Activated T-helper 17 cell treated with anti-CD3 and anti-CD28 coated beads, Interleukin-2, amount 50 U/mL, for 72 hours (primary cell): ENCODE measurements at regions not wholly inside any gene's neighbourhood (a gene's known extent, or its start where the extent isn't known, plus 50 kb on each side); places are given as distances from the start of the nearest gene placed in this dataset.

Source experiments
- ATAC-seq: fragments of 150-1000 bp; cut with Tn5 transposase; replicated peaks from 2 replicates; pipeline ENCODE4 v1.10.0; 2021; ENCODE audit warnings: mild to moderate bottlenecking, moderate library complexity
- H3K27ac Mint-ChIP-seq: one replicate; pipeline ENCODE4 v1.8.0; 2022; ENCODE audit warnings: mixed read lengths
- H3K27me3 Mint-ChIP-seq: one replicate; pipeline ENCODE4 v1.8.0; 2022; ENCODE audit warnings: mixed read lengths
- H3K36me3 Mint-ChIP-seq: one replicate; pipeline ENCODE4 v1.8.0; 2022; ENCODE audit warnings: low read depth, mild to moderate bottlenecking, mixed read lengths
- H3K4me1 Mint-ChIP-seq: one replicate; pipeline ENCODE4 v1.8.0; 2022; ENCODE audit warnings: mixed read lengths
- H3K4me3 Mint-ChIP-seq: one replicate; pipeline ENCODE4 v1.8.0; 2022; ENCODE audit warnings: mild to moderate bottlenecking, mixed read lengths
- H3K9me3 Mint-ChIP-seq: one replicate; pipeline ENCODE4 v1.8.0; 2022; ENCODE audit warnings: mixed read lengths

GRCh38 chr1:208455821-208456220 is 211.6 kb upstream of the PLXNA2 start:
- Mint-ChIP-seq H3K9me3 (no peaks in the 10 kb centered on the region), H3K4me3 (no peak overlapping the region), H3K27me3 (peaks cover 3% of the 10 kb centered on the region), H3K36me3 (no peaks in the 10 kb centered on the region), H3K27ac (no peak overlapping the region), H3K4me1 (no peaks in the 10 kb centered on the region)
- ATAC-seq: no peak

GRCh38 chr1:208456487-208456886 is 212.3 kb upstream of the PLXNA2 start:
- H3K4me1 Mint-ChIP-seq: no peaks in the 10 kb centered on the region
- ATAC-seq: no peak
- H3K36me3 Mint-ChIP-seq: no peaks in the 10 kb centered on the region
- no peaks in the 10 kb centered on the region for H3K9me3 Mint-ChIP-seq
- H3K4me3 Mint-ChIP-seq: no peak overlapping the region
- no peak overlapping the region for H3K27ac Mint-ChIP-seq
- H3K27me3 Mint-ChIP-seq: peaks cover 3% of the 10 kb centered on the region

- H3K9me3 Mint-ChIP-seq: no peaks in the 10 kb centered on the region
- no peak overlapping the region for H3K4me3 Mint-ChIP-seq
- no peaks in the 10 kb centered on the region for H3K4me1 Mint-ChIP-seq
- peaks cover 6% of the 10 kb centered on the region for H3K27me3 Mint-ChIP-seq
- ATAC-seq: no peak
- no peaks in the 10 kb centered on the region for H3K36me3 Mint-ChIP-seq
- H3K27ac Mint-ChIP-seq: no peak overlapping the region
Measured at GRCh38 chr1:208460823-208461222, 216.6 kb upstream of the PLXNA2 start.

- Mint-ChIP-seq H3K4me1 (no peaks in the 10 kb centered on the region), H3K27me3 (peaks cover 7% of the 10 kb centered on the region), H3K4me3 (no peak overlapping the region), H3K36me3 (no peaks in the 10 kb centered on the region), H3K27ac (no peak overlapping the region), H3K9me3 (no peaks in the 10 kb centered on the region)
- ATAC-seq: no peak
Measured at GRCh38 chr1:208461680-208462079, 217.5 kb upstream of the PLXNA2 start.

GRCh38 chr1:208462761-208463160 is 218.6 kb upstream of the PLXNA2 start:
- H3K36me3 Mint-ChIP-seq: no peaks in the 10 kb centered on the region
- H3K4me1 Mint-ChIP-seq: no peaks in the 10 kb centered on the region
- no peaks in the 10 kb centered on the region for H3K9me3 Mint-ChIP-seq
- peaks cover 14% of the 10 kb centered on the region for H3K27me3 Mint-ChIP-seq
- H3K27ac Mint-ChIP-seq: no peak overlapping the region
- H3K4me3 Mint-ChIP-seq: no peak overlapping the region
- no peak for ATAC-seq

- no peaks in the 10 kb centered on the region for H3K9me3 Mint-ChIP-seq
- ATAC-seq: no peak
- H3K36me3 Mint-ChIP-seq: no peaks in the 10 kb centered on the region
- H3K4me3 Mint-ChIP-seq: no peak overlapping the region
- no peaks in the 10 kb centered on the region for H3K4me1 Mint-ChIP-seq
- peaks cover 22% of the 10 kb centered on the region for H3K27me3 Mint-ChIP-seq
- H3K27ac Mint-ChIP-seq: no peak overlapping the region
Measured at GRCh38 chr1:208465266-208465665, 221.1 kb upstream of the PLXNA2 start.

GRCh38 chr1:208465786-208466590 is 221.8 kb upstream of the PLXNA2 start:
- no peaks in the 10 kb centered on the region for H3K4me1 Mint-ChIP-seq
- H3K4me3 Mint-ChIP-seq: no peak overlapping the region
- H3K27me3 Mint-ChIP-seq: peaks cover 23% of the 10 kb centered on the region
- H3K9me3 Mint-ChIP-seq: no peaks in the 10 kb centered on the region
- ATAC-seq: no peak
- H3K36me3 Mint-ChIP-seq: no peaks in the 10 kb centered on the region
- no peak overlapping the region for H3K27ac Mint-ChIP-seq

- no peaks in the 10 kb centered on the region for H3K36me3 Mint-ChIP-seq
- H3K4me1 Mint-ChIP-seq: no peaks in the 10 kb centered on the region
- peaks cover 23% of the 10 kb centered on the region for H3K27me3 Mint-ChIP-seq
- H3K9me3 Mint-ChIP-seq: no peaks in the 10 kb centered on the region
- ATAC-seq: no peak
- no peak overlapping the region for H3K27ac Mint-ChIP-seq
- no peak overlapping the region for H3K4me3 Mint-ChIP-seq
Measured at GRCh38 chr1:208467151-208467780, 223.1 kb upstream of the PLXNA2 start.

- no peaks in the 10 kb centered on the region for H3K36me3 Mint-ChIP-seq
- no peak for ATAC-seq
- H3K27ac Mint-ChIP-seq: no peak overlapping the region
- H3K4me1 Mint-ChIP-seq: no peaks in the 10 kb centered on the region
- H3K9me3 Mint-ChIP-seq: no peaks in the 10 kb centered on the region
- H3K27me3 Mint-ChIP-seq: peaks cover 22% of the 10 kb centered on the region
- H3K4me3 Mint-ChIP-seq: no peak overlapping the region
Measured at GRCh38 chr1:208475449-208475848, 231.3 kb upstream of the PLXNA2 start.

- Mint-ChIP-seq H3K27me3 (peaks cover 22% of the 10 kb centered on the region), H3K4me3 (no peak overlapping the region), H3K27ac (no peak overlapping the region), H3K9me3 (no peaks in the 10 kb centered on the region), H3K4me1 (no peaks in the 10 kb centered on the region), H3K36me3 (no peaks in the 10 kb centered on the region)
- no peak for ATAC-seq
Measured at GRCh38 chr1:208475951-208476845, 232.0 kb upstream of the PLXNA2 start.

- H3K27me3 Mint-ChIP-seq: peaks cover 22% of the 10 kb centered on the region
- no peaks in the 10 kb centered on the region for H3K9me3 Mint-ChIP-seq
- no peaks in the 10 kb centered on the region for H3K4me1 Mint-ChIP-seq
Measured at GRCh38 chr1:208476846-208477170, 232.6 kb upstream of the PLXNA2 start.

GRCh38 chr1:208479435-208479834 is 235.3 kb upstream of the PLXNA2 start:
- H3K27me3 Mint-ChIP-seq: peaks cover 16% of the 10 kb centered on the region
- H3K27ac Mint-ChIP-seq: no peak overlapping the region
- H3K4me3 Mint-ChIP-seq: no peak overlapping the region
- H3K4me1 Mint-ChIP-seq: no peaks in the 10 kb centered on the region
- no peak for ATAC-seq
- H3K9me3 Mint-ChIP-seq: peaks cover under 1% of the 10 kb centered on the region
- no peaks in the 10 kb centered on the region for H3K36me3 Mint-ChIP-seq

More at GRCh38 chr1:208476846-208477170, 232.6 kb upstream of the PLXNA2 start:
- H3K27ac Mint-ChIP-seq: no peak overlapping the region
- ATAC-seq: no peak
- no peak overlapping the region for H3K4me3 Mint-ChIP-seq
- no peaks in the 10 kb centered on the region for H3K36me3 Mint-ChIP-seq

GRCh38 chr1:208485512-208485911 is 241.3 kb upstream of the PLXNA2 start:
- ATAC-seq: no peak

GRCh38 chr1:208486677-208487076 is 242.5 kb upstream of the PLXNA2 start:
- Mint-ChIP-seq H3K9me3 (peaks cover 4% of the 10 kb centered on the region), H3K27me3 (peaks cover 5% of the 10 kb centered on the region), H3K4me1 (no peaks in the 10 kb centered on the region)

More at GRCh38 chr1:208485512-208485911, 241.3 kb upstream of the PLXNA2 start:
- H3K4me1 Mint-ChIP-seq: no peaks in the 10 kb centered on the region
- H3K9me3 Mint-ChIP-seq: peaks cover 4% of the 10 kb centered on the region
- H3K4me3 Mint-ChIP-seq: no peak overlapping the region
- H3K27me3 Mint-ChIP-seq: peaks cover 5% of the 10 kb centered on the region
- H3K36me3 Mint-ChIP-seq: no peaks in the 10 kb centered on the region
- no peak overlapping the region for H3K27ac Mint-ChIP-seq

More at GRCh38 chr1:208486677-208487076, 242.5 kb upstream of the PLXNA2 start:
- ATAC-seq: no peak
- no peaks in the 10 kb centered on the region for H3K36me3 Mint-ChIP-seq
- H3K27ac Mint-ChIP-seq: no peak overlapping the region
- H3K4me3 Mint-ChIP-seq: no peak overlapping the region
